GM13976 (cell line): ENCODE measurements at regions not wholly inside any gene's neighbourhood (a gene's known extent, or its start where the extent isn't known, plus 50 kb on each side); places are given as distances from the start of the nearest gene placed in this dataset.

ENCODE experiments used
- DNase-seq: peaks from one replicate; pipeline ENCODE4 v3.0.0; 2012; ENCODE audit warnings: low spot score
- in situ Hi-C: fragments of 300-500 bp; cut with MboI; formaldehyde crosslinking; loops from one replicate; pipeline ENCODE4 v1.12.0; 2022; ENCODE audit warnings: low sequenced_read_pairs, mixed read lengths, inconsistent platforms; ENCODE audit not compliant: unreplicated experiment
- TF ChIP-seq, protein P1 (sequence below): IDR thresholded peaks from 2 replicates; pipeline ENCODE4 v1.5.1; 2012; ENCODE audit warnings: borderline replicate concordance, mild to moderate bottlenecking; ENCODE audit not compliant: insufficient read depth; ENCODE audit errors: extremely low read depth, missing control alignments, control extremely low read depth

DNA sequence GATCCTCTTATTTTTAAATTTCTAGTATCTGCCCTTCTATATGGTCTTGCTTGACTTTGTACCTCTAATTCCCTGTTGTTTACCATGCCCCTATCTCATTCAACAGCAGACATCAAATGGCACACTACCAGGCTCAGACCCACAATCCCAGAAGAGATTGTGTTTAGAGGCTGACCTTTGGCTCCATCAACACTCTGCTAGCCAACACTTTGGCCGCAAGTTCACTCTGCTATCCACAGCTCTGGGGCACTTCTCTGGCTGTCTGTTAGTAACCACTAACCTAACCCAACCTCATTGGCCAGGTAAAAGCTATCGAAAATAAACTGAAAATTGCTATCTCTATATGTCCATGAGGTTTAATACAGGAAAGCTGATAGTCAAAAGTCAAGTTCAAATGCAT, 646.0 kb upstream of the CCDC54 start:
- in situ Hi-C loops = no loop called here
- TF ChIP-seq, protein P1, sequence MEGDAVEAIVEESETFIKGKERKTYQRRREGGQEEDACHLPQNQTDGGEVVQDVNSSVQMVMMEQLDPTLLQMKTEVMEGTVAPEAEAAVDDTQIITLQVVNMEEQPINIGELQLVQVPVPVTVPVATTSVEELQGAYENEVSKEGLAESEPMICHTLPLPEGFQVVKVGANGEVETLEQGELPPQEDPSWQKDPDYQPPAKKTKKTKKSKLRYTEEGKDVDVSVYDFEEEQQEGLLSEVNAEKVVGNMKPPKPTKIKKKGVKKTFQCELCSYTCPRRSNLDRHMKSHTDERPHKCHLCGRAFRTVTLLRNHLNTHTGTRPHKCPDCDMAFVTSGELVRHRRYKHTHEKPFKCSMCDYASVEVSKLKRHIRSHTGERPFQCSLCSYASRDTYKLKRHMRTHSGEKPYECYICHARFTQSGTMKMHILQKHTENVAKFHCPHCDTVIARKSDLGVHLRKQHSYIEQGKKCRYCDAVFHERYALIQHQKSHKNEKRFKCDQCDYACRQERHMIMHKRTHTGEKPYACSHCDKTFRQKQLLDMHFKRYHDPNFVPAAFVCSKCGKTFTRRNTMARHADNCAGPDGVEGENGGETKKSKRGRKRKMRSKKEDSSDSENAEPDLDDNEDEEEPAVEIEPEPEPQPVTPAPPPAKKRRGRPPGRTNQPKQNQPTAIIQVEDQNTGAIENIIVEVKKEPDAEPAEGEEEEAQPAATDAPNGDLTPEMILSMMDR = no peak

GRCh38 chr3:106734712-106735111, 642.5 kb upstream of the CCDC54 start:
- TF ChIP-seq, protein P1 = no peak
- no peak for DNase-seq
- in situ Hi-C loops = no loop called here

More for the DNA sequence above, 646.0 kb upstream of the CCDC54 start:
- no peak for DNase-seq

DNA sequence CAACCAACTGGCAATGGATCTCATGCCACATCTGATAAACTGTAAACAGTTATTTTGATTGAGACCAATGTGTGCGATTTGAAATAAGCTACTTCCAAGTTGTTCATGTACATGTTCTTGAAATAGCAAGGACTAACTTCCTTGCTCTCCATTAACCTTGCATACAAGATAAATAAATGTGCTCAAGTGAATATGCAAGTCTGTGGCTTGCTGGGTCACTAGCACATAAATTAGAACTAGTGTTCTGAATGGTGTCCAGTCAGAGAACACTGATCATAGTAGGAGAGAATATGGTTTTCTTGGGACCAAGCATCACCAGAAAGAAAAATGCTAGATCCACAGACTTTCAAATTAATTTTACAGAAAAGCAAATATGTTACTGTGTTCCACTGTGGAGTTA, 640.0 kb upstream of the CCDC54 start:
- DNase-seq = no peak
- TF ChIP-seq, protein P1 = no peak
- in situ Hi-C loops = no loop called here

- DNase-seq = no peak
- TF ChIP-seq, protein P1 = no peak
- in situ Hi-C loops = no loop called here
These were observed 637.1 kb upstream of the CCDC54 start for GRCh38 chr3:106740116-106740515.

- no peak for DNase-seq
- TF ChIP-seq, protein P1 = no peak
- in situ Hi-C loops = no loop called here
These were observed 631.7 kb upstream of the CCDC54 start for GRCh38 chr3:106745344-106746168.

- in situ Hi-C loops = no loop called here
- TF ChIP-seq, protein P1 = no peak
- no peak for DNase-seq
These were observed 631.0 kb upstream of the CCDC54 start for GRCh38 chr3:106746286-106746685.
